HG02970 (cell line): ENCODE measurements at regions not wholly inside any gene's neighbourhood (a gene's known extent, or its start where the extent isn't known, plus 50 kb on each side); places are given as distances from the start of the nearest gene placed in this dataset.
"Not testable (repeated sequence)": the region's sequence is repeated elsewhere in the genome, so short reads cannot be mapped to it uniquely, and the experiment has no call there.

ENCODE experiments used
- ATAC-seq: cut with Tn5 transposase; IDR thresholded peaks from one replicate; pipeline ENCODE4 v1.9.1; 2021; ENCODE audit warnings: mild to moderate bottlenecking, moderate library complexity, moderate number of reproducible peaks; ENCODE audit not compliant: unreplicated experiment, low FRiP score

- no peak for ATAC-seq
Observed at GRCh38 chr6:157727629-157728182, 95.3 kb upstream of the SNX9 start.

DNA sequence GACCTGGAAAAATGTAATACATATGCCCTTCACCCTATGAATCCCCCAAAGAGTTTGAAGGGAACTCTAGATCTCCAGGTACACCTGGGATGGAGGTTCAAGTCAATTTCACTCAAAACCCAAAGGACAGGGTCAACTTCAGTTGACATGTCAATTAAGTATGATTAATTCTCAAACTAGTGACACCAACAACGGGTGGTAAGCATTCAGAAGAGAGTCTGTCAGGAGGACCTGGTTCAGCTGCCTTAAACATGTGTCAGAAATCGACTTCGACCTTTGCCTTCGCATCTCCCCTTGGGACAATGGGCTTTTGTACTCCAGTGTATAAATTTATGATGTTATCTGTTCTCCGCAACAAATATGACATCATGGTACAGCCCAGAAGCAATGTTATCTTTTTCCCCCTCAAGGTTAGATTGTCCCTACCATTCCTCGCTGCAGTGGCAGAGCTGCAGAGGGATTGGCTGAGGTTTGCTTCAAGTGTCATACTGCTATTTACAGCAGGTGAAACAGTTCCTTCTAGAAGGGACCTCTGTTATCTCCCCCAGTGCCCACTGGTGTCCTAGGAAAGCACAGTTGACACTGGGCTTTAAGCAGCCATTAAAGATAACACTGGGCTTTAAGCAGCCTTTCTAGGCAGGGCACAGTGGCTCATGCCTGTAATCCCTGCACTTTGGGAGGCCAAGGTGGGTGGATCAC is 94.7 kb upstream of the SNX9 start:
- ATAC-seq = no peak

DNA sequence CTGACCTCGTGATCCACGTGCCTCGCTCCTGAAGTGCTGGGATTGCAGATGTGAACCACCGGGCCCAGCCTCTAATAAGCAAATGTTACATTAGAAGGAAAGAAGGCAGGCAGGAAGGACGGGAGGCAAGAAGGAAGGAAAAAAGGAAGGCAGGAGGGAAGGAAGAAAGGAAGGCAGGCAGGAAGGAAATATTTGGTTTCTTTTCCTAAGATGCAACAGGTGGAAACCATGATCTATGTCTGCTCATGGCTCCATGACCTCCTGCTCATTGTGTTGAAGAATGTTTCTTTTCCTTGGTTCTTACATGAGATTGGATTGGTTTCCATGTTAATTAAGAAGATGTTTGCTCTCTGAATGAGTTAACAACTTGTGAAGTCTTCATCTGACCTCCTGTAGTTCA is 91.8 kb upstream of the SNX9 start:
- ATAC-seq = no peak

GRCh38 chr6:157732007-157732406 is 91.0 kb upstream of the SNX9 start:
- ATAC-seq = no peak

GRCh38 chr6:157732416-157733161 is 90.5 kb upstream of the SNX9 start:
- ATAC-seq = no peak

- not testable (repeated sequence) for ATAC-seq
Observed at GRCh38 chr6:157736555-157736954, 86.5 kb upstream of the SNX9 start.

GRCh38 chr6:157741321-157741947 is 81.6 kb upstream of the SNX9 start:
- no peak for ATAC-seq

GRCh38 chr6:157741948-157742556 is 81.0 kb upstream of the SNX9 start:
- no peak for ATAC-seq

DNA sequence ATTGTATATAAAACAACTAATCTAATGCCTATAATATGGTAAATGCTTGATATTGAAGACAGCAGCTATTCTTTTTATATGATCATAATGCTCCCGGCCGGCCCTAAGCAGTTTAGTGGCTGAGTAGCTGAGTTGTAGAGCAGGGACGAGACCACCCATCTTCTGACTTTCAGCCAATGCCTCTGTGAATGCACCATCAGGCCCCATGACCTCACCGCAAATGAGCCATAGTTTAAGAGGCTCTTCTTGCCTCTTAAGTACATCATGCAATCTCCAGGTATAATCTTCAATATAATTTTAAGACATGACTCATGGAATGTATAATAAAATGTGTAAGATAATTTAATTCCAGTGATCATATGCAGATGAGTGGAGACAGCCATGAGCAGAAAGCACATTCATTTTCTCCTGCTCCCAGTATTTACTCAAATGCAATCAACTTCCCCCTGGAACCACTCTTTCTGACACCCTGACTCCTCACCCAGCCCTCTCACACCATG is 78.9 kb upstream of the SNX9 start:
- no peak for ATAC-seq

GRCh38 chr6:157746897-157747296 is 76.1 kb upstream of the SNX9 start:
- ATAC-seq = no peak

- no peak for ATAC-seq
Observed at GRCh38 chr6:157747370-157747769, 75.7 kb upstream of the SNX9 start.

DNA sequence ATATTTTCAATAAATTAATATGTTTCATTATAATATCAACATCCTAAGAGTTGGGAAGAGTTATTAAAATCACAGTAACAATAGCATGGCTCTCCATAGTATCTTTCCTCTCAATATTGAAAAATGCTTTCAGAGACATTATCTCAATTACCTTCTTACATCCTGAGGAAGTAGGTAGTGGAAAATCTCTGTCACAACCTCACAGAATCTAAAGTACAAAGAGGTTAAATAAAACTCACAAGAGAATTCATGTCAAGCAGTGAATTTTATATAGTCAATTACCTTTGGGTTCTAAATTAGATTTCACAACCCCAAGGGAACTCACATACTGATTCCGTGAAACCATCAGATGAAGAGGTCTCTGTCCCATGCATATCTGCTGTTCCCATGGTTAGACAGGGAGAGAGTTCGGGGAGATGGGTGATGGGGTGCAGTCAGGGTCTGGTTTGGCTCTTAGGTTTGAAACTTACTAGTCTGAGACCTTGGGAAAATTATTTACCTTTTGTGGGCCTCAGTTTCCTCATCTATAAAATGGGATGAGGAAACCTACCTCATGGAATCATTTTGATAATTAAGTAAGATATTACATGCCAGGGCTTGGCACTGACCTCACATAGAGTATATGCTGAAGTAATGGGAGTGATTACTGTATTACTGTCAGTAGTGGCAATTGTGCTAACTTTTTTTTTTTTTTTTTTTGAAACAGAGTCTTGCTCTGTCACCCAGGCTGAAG is 74.0 kb upstream of the SNX9 start:
- ATAC-seq = no peak

GRCh38 chr6:157750973-157751372 is 72.1 kb upstream of the SNX9 start:
- ATAC-seq = not testable (repeated sequence)

GRCh38 chr6:157751547-157752200 is 71.4 kb upstream of the SNX9 start:
- ATAC-seq = no peak

DNA sequence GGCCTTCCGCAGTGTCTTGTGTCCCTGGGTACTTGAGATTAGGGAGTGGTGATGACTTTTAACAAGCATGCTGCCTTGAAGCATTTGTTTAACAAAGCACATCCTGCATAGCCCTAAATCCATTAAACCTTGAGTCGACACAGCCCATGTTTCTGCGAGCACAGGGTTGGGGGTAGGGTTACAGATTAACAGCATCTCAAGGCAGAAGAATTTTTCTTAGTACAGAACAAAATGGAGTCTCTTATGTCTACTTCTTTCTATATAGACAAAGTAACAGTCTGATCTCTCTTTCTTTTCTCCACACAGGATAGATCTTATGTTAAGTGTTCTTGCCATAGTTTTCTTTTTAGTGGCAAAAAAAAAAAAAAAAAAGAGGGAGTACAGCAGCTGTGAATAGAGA is 70.2 kb upstream of the SNX9 start:
- ATAC-seq = not testable (repeated sequence)

GRCh38 chr6:157753291-157753690 is 69.8 kb upstream of the SNX9 start:
- no peak for ATAC-seq

DNA sequence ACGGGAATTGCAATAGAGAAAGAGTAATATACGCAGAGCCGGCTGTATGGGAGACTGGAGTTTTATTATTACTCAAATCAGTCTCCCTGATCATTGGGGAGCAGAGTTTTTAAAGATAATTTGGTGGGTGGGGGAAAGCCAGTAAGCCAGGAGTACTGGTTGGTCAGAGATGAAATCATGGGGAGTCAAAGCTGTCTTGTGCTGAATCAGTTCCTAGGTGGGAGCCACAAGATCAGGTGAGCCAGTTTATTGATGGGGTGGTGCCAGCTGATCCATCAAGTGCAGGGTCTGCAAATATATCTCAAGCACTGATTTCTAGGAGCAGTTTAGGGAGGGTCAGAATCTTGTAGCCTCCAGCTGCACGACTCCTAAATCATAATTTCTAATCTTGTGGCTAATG is 69.2 kb upstream of the SNX9 start:
- not testable (repeated sequence) for ATAC-seq

GRCh38 chr6:157754351-157754750 is 68.7 kb upstream of the SNX9 start:
- no peak for ATAC-seq

DNA sequence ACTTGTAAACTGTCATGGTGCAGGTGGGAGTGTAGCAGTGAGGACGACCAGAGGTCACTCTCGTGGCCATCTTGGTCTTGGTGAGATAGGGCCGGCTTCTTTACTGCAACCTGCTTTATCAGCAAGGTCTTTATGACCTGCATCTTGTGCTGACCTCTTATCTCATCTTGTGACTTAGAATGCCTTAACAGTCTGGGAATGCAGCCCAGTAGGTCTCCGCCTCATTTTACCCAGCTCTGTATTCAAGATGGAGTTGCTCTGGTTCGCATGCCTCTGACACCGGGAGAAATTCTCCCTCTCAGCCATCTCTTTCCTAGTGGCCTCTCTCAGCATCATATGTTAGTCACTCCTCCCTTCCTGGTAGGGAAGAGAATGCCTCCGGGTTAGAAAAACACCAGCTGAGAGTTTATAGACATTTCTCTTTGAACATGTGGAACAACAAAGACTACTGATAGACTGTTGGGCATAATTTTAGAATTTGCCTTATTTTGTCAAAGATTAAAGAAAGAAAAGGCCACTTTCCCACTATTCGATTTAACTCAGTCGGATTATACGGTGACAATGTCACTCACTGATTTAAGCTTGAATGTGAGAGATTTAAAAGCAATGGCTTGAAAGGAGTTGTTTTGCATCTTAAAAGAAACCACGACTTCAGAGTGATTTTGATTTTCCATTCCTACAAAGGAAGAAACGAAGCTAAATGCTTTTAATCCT is 67.9 kb upstream of the SNX9 start:
- no peak for ATAC-seq
